HG03045 (cell line): ENCODE measurements at regions not wholly inside any gene's neighbourhood (a gene's known extent, or its start where the extent isn't known, plus 50 kb on each side); places are given as distances from the start of the nearest gene placed in this dataset.
"Not testable (repeated sequence)": the region's sequence is repeated elsewhere in the genome, so short reads cannot be mapped to it uniquely, and the experiment has no call there.

Source experiments
- ATAC-seq: cut with Tn5 transposase; IDR thresholded peaks from one replicate; pipeline ENCODE4 v1.9.1; 2021; ENCODE audit warnings: mild to moderate bottlenecking, moderate library complexity; ENCODE audit not compliant: unreplicated experiment

DNA sequence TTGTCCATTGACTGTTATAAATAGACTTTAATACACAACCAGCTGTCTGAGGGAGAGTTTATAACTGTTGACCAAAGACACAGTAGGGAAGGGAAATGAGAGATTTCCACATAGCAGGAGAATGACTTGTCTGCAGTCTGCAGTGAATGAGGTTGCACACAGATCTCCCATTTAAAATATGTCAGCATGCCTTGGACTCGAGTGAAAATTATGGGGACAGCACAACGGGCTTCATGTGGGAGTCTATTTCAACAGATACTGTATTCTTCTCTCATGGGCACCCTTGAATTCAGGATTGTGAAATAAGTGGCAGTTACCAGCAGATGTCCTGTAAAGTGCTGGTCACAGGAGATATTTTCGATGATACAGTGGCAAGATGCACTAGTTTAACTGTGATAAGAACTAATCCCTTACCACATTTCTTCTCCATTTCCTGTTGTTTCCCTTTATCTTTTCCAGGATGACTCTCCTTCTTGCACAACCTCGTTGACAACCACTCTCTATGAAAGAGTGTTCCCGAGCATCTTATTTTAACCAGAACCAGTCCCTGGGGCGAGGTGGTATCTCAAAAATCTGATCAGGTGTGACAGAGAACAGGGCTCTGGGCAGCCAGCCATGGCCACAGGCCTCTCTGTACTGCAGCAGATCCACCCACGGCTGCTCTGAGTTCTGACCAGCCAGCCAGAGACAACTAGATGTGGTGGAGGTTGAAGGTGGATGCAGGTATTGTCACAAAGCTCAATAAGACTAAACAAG, 51.5 kb upstream of the MAP3K1 start:
- ATAC-seq, result no peak

DNA sequence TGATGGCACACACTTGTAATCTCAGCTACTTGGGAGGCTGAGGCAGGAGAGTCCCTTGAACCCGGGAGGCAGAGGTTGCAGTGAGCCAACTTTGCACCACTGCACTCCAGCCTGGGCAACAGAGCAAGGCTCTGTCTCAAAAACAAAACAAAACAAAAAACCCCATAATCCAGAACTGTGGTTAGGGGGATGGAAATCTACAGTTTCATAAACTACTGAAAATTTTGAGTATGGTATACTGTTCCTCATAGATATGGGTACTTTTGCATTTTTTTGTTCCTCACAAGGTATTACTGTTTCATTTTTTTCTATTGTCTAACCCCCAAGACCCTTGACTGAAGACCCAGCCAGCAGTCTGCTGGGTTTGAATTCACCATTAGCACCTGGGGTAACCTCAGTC, 52.2 kb upstream of the MAP3K1 start:
- no peak for ATAC-seq

DNA sequence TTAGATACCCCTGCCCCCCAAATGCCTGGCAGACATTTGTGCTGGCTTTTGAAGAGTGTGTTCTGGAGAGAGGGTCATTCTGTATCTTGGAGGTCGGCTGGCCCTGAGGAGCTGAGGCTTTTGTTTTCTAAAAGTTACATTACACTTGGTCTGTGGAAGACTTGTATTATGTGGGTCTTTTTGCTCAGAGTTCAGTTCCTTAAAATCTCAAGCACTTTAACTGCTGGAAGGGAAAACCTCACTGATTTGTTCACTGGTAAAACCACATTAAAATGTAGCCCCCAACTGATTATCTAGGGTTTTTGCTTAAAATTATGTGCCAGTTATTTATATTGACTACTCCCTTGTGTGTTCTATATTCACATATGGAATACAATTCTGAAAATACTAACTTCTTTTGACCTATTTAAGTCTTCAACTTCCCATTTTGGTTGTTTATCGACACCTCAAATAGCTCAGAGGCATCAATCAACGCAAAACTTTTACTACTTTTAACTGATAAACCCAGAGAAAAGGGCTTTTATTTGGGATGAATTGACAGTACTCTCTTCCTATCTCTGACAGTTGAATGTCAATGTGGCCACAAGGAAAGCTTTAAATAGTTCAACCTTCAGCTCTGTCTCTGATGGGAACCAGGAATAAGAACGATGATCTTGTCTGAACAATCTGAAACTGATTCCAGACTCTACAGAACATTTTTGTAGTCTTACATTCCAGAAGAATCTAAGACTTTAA, 54.0 kb upstream of the MAP3K1 start:
- ATAC-seq, result no peak

DNA sequence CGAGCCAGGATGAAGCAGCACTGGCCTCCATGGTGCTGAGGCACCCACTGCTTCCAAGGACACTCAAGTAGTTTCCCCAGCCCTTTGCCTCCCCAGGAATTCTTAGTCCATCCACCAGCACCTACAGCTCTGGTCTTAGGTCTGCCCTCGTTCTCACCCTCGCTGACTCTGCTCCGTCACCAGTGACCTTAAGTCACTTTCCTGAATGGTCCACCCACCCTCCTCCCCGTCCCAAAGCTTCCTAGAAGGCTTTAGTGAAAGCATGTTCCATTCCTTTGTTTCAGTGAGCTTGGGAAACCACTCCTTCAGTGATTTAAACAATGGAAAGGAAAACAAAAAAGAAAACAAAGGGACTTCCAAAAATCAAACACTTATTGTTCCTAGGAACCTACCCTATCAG, 54.6 kb upstream of the MAP3K1 start:
- ATAC-seq, result no peak

DNA sequence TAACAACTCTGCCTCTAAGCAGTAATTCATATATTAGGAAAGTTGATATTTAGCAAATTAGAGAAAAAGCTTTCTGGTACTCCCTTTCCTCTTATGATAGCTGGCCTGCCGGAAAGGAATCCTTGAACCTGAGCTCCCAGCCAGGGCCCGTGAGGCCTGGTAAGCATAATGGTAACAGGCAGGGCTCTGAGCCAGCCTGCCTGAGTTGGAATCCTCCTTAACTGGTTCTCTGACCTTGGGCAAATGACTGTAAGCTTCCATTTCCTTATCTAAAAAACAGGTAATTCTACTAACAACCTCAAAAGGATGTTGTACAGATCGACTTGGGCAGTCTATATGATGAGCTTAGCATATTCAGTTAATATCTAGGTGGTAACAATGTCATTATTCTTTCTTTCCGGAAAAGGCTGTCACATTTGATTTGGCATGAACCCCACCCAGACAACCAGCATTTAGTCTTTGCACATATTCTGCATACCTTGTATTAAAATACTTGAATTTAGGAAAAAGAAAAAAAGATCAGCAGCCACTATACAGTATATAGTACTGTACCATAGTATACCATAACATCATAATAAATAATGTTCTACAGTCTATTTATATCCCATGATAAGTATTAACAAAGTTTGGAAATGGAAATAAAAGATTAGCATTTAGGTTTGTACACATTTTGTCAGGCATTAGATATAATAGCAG, 55.7 kb upstream of the MAP3K1 start:
- ATAC-seq, result no peak

DNA sequence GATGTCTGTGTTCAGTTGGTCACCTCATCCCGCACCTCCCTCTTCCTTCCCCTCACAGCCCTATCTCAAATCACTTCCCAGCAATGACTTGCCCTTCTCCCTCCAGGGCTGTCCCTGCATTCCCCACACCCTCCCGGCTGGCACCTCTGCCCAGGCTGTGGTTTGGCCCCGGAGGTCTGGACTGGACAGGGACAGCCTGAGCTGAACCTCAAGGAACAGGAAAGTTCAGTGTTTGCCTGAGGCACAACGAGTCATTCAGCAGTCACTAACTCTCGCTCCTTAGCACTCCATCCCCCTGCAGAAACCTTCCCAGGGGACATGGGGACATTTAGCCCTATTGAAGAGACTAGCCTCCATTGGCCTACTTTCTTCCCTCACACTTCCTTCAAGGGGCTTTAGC, 58.3 kb upstream of the MAP3K1 start:
- ATAC-seq, result no peak

DNA sequence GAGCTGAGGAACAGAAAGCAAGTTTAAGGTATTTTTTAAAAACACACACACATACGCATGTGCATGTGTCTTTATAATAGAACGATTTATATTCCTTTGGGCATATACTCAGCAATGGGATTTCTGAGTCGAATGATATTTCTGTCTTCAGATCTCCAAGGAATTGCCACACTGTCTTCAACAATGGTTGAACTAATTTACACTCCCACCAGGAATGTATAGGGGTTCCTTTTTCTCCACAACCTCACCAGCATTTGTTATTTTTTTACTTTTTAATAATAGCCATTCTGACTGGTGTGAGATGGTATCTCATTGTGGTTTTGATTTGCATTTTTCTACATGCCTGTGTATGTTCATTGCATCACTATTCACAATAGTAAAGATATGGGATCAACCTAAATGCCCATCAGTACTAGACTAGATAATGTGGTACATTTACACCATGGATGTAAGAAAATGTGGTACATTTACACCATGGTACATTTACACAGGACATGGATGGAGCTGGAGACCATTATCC, 60.3 kb upstream of the MAP3K1 start:
- no peak for ATAC-seq

DNA sequence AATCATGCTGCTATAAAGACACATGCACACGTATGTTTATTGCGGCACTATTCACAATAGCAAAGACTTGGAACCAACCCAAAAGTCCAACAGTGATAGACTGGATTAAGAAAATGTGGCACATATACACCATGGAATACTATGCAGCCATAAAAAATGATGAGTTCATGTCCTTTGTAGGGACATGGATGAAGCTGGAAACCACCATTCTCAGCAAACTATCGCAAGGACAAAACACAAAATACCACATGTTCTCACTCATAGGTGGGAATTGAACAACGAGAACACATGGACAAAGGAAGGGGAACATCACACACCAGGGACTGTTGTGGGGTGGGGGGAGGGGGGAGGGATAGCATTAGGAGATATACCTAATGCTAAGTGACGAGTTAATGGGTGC, 61.8 kb upstream of the MAP3K1 start:
- ATAC-seq, result not testable (repeated sequence)

- ATAC-seq, result no peak
Observed at GRCh38 chr5:56751572-56752313, 63.6 kb upstream of the MAP3K1 start.

DNA sequence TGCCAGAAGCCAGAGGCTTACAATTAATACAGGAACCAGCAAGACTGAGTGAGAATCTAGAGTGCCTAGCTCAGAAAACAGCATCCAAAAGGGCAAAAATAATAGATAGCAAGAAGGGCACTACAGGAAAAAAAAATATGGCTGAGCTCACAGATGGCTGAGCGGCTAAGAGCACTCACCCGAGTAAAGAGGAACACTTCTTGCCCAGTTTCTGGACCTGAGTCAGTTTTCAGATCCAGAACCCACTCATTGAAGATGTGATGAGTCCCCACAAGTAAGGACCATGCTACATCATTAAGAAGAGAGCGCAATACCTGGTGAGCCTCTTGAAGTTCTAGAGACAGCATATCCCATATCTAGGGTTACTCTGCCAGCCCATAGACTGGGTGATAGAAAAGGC, 65.5 kb upstream of the MAP3K1 start:
- ATAC-seq, result no peak

DNA sequence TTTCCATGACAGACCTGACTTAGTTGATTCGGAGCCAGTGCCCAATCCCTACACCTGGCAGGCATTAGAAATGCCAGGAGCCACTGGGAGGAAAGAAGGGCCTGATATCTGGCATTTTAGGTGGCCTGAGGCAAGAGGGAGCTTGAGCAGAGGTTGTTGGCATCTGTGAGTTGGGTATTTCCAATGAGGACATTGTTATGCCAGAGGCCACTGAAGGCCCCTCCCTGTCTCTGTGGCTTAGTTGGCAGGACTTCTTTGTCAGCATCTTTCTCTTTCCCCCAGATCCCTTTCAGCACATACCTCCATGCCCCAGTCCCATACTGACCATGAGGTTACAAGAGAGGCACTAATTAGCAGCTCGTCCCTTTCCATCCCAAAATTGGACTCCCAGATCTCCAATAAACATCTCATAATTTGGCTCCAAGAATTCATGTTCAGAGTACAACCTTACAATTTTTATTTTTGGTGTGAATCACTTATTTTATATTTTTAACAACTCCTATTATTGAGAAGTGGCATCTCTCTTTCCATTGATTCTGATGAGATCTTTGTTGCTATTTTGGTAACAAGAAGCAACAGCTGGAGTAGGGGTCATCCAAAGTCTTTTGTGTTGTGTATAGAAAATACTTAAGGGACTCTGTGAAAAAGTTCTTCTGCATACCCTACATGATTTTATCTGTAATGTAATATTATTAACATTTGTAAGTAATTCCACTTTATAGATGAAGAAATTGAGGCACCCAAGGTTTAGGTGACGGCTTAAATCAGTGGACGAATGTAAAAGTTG, 68.6 kb upstream of the MAP3K1 start:
- ATAC-seq, result no peak

DNA sequence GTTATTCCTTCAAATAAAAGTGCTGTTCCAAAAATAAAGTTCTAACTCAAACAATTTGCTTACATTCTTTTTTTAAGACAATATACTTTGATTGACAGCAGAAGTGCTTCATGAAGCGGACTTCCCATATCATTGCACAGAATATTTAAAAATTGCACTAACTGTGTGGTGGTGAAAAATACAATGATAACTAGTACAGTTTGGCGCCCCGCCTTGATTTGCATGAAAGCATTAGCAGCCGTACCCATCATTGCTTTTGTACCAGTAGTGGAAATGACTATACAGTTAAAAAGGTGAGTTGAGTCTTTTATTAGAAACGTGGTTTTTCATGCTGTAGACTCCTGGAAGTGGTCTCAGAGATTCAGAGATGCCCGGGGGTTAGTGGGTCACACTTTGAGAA, 69.5 kb upstream of the MAP3K1 start:
- ATAC-seq, result no peak

DNA sequence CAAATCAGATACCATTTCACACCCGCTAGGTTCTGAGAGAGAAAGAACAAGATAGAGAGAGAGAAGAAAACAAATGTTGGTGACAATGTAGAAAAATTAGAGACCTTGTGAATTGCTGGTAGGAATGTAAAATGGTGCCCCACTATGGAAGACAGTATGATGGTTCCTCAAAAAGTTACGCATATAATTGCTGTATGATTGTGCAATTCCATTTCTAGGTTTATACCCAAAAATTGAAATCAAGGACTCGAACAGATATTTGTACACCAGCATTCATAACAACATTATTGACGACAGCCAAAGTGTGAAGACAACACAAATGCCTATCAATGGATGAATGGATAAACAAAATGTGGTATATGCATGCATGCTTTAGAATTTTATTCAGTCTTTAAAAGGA, 74.5 kb upstream of the MAP3K1 start:
- ATAC-seq, result no peak

DNA sequence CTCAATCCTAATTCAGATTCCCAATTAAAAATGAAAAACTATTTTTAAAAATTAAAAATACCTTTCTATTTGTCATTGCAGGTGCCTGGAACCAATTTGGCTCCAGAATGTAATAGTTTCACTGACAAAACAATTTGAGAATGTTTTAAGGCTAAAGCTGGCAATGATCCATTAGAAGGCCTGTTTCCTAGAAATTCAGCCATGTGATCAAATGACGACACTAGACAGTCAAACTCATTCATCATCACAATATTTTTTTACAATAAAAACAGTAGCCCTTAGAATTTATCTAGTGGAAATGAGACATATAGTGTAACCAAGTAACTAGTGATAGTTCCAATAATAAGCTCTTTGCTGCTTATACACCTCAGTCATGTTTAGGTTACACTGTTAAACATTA, 75.4 kb upstream of the MAP3K1 start:
- no peak for ATAC-seq

GRCh38 chr5:56737951-56738606, 77.3 kb upstream of the MAP3K1 start:
- no peak for ATAC-seq

GRCh38 chr5:56737002-56737621, 78.2 kb upstream of the MAP3K1 start:
- ATAC-seq, result no peak

DNA sequence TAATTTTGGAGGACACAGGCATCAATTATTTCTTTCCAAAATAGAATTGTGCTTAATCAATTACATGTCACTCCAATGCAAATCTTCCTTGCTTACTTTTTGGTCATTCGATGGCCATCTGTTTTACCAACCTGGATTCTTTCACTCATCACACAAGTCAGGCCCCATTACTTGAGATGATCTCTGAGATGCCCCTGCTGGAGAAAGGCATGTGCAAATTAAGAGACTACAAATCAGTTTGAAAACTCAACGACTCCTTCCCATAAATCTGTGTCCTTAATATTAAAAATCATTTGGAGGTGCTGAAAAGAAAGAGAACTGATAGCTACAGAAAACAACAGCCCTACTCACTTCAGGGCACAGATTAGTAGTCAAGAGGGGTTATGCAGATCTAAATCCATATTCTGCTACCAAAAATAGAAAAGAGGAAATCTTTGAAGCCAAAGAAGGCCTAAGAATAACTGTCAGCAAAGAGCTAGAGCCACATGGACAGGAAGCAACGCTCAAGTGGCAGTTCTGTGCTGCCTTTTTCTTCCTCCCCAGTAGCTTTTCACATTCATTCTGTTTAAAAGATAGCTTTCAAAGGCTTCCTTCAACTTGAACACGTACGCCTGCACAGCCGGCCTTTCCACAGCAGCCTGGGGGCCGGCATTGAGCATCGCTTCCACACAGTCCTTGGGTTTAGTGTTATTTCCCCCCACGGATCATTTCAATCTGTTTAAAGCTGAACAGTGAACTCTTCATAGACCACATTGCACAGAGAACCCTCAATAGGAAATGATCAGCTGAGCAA, 79.3 kb upstream of the MAP3K1 start:
- ATAC-seq, result no peak

GRCh38 chr5:56734091-56734694, 81.2 kb upstream of the MAP3K1 start:
- ATAC-seq, result no peak
